ENCODE measurements at regions not wholly inside any gene's neighbourhood (a gene's known extent, or its start where the extent isn't known, plus 50 kb on each side); places are given as distances from the start of the nearest gene placed in this dataset.

- DNase-seq = no peak
Observed at GRCh38 chr7:114109304-114109703, 190.5 kb upstream of the PPP1R3A start.

DNA sequence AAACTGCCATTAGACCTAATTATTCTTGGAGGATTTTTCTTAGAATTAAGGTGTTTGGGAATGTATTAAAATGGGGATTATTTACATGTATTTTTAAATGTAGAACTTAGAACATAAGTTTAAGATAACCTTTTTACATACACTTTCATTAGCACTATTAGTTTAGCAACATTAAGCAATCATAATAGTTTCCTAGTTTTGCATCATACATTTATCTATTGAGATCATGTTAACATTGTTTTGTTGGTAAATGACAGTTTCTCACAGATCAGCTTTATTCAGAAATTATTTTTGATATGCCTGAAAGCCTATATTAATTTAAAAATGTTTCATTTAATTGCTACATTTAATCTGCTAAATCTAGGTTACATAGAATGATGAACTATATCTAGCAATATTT lies 189.7 kb upstream of the PPP1R3A start:
- no peak for DNase-seq

GRCh38 chr7:114107522-114107921 lies 188.7 kb upstream of the PPP1R3A start:
- DNase-seq = no peak

DNA sequence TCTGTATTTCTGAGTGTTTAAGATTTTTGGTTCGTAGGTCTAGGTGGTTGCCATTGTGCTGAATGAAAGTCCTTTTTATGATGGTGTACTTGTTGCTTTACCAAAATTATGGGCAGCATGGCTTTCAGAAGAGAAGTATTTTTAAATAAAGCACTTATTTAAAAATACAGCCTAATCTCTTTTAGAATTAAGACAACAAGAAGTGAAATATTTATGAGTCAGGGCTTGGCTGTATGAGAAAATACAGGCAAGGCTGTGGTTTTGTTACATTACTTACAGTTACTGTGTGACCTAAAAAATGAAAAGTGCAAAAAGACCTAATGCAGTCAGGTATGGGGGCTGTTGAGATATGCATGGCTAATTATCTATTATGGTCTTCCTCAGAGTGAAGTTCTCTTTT lies 185.2 kb upstream of the PPP1R3A start:
- no peak for DNase-seq

- no peak for DNase-seq
Observed at GRCh38 chr7:114102996-114103395, 184.2 kb upstream of the PPP1R3A start.

- no peak for DNase-seq
Observed at GRCh38 chr7:114102131-114102530, 183.3 kb upstream of the PPP1R3A start.

GRCh38 chr7:114100810-114101209 lies 182.0 kb upstream of the PPP1R3A start:
- no peak for DNase-seq

- no peak for DNase-seq
Observed at GRCh38 chr7:114099337-114099736, 180.5 kb upstream of the PPP1R3A start.

DNA sequence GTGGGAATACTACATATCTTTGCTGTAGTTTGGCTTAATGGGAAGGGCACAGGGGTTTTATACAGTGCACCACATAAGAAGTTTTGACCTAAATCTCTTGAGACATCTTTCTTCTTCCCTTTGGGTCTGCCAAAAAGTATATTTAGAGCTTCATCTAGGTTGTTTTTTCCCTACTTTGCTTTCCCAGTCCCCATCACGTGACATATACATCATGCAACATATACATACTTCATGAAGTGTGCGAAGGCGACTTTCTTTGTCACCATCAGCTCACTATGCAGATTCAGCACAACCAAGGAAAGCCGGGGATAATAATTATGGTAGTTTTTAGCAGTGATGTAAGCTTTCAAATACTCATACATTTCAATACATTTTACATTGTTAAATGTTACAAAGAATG lies 177.1 kb upstream of the PPP1R3A start:
- DNase-seq = no peak

- no peak for DNase-seq
Observed at GRCh38 chr7:114088470-114088940, 169.7 kb upstream of the PPP1R3A start.

GRCh38 chr7:114087653-114088469 lies 169.1 kb upstream of the PPP1R3A start:
- no peak for DNase-seq

DNA sequence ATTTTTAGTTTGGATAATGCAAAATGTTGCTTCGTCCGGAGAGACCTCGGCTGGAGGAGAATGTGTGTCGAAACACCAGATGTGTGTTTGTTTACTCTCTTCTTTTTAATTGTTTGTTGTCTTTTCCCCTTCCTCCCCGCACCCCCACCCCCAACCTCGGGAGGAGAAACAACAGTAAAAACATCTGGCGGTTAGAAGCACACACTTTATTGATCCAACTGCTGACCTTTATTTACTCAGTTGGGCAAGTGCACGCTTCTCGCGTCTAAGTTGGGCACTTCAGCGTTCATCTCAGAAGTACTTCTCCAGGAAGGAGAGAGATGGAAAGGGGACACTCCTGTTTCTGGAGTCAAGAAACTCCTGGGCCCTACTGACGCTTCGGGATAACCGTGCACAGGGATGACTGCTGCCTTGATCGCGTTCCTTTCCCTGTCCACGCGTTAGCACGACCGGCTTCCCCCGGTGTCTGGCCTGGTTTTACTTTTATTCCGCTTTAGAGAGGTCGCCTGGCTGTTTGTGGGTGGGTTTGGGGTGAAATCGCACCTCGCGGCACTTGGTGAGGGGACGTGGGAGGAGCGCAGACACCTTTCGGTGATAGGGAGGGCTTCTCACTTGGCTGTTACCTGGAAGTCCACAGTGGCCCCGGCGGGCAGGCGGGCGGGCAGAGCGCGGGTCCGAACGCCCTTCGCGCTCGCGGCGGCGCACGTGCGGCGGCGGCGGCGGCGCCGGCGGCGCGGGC lies 168.3 kb upstream of the PPP1R3A start:
- DNase-seq = no peak

- DNase-seq = no peak
Observed at GRCh38 chr7:114086537-114086913, 167.7 kb upstream of the PPP1R3A start.

DNA sequence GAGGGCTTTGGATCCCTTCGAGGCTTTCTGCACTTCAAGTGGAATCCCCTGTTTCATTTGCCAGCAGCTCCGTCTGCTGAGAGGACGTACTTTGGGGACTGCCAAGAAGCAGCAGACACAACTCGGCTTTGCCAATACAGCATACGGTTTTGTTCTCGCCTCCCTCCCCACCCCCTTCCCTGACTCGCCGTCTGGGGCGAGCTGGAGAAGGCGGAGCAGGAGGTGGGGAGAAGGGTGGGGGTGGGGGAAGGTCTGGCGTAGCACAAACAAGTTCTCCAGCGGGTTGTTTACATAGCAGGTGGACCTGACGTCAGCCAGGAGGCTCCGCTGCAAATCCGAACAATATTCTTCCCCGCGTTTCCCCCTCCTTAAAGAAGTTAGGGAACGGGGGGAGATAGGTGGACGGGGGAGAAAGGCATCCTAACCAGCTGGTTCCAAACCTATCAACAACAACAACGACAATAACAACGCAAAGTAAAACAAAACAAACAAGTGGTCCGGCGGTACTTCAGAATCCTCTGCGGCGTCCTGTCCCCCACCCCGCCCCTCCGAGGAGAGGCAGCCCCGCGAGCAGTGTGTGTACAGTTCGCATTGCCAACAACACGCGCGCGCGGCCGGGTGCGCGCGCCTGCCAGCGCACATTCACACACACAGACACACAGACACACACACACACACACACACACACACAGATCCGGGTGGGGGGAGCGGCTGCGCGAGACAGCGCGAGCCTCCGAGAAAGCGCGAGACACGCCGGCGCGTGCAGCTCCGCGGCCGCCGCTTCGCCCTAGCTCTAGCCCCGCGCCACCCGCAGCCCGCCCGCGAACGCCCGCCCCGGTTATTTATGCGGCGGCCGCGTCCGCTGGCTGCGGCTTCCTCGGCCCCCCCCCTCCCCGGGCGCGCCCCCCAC lies 167.0 kb upstream of the PPP1R3A start:
- DNase-seq = peak; percentile 15

DNA sequence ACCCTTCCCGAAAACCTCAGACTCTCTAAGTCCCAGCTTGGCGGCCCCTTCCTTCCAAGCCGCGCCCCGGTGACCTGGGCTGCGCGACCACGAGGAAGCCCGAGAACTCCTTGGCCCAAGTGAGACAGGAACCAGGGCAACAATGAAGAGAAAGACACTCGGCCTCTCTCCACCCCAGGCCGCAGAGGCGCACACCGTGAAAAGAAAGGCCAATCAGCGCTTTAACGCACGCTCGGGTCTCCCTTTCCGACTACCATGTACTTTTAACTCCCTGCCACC lies 166.4 kb upstream of the PPP1R3A start:
- DNase-seq = no peak

DNA sequence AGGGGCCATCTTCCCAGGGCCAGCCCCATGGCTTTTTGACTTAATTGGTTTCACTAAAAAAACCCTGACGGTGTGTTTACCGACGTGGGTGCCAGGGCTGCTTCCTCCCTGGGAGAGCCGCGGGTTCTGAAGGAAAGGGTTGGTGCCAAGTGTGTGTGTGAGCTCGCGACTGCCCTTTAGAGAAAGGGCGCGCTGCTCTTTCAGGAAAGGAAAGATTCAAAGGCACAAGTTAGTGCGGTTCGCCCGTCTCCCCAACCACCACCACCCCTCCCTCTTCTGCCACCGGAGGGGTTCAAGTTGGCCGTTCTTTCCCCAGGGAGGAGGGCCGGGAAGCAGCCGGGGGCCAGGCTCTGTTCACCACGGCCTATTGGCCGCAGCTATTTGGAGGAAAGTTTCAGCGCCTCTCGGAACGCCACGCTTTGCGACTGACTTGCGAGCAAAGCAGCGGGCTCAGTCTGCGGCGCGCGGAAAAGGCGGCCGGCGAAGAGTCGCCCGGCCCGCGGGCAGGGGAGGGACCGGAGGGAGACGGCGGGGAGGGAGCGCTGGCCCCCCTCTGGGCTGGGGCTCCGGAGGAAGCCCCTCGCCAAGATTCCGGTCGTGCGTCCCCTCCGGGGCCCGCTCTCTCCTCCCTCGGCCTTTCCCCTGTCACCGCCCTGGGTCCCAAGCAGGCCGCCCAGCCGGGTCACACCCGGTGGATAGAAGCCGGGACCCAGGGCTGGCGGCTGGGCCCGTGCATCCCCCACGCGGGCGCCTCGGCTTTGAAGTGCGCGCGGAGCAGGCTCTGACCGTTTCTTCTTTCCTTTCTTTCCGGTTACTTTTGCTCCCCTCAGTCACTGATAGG lies 165.9 kb upstream of the PPP1R3A start:
- no peak for DNase-seq

GRCh38 chr7:114084002-114084471 lies 165.2 kb upstream of the PPP1R3A start:
- no peak for DNase-seq

DNA sequence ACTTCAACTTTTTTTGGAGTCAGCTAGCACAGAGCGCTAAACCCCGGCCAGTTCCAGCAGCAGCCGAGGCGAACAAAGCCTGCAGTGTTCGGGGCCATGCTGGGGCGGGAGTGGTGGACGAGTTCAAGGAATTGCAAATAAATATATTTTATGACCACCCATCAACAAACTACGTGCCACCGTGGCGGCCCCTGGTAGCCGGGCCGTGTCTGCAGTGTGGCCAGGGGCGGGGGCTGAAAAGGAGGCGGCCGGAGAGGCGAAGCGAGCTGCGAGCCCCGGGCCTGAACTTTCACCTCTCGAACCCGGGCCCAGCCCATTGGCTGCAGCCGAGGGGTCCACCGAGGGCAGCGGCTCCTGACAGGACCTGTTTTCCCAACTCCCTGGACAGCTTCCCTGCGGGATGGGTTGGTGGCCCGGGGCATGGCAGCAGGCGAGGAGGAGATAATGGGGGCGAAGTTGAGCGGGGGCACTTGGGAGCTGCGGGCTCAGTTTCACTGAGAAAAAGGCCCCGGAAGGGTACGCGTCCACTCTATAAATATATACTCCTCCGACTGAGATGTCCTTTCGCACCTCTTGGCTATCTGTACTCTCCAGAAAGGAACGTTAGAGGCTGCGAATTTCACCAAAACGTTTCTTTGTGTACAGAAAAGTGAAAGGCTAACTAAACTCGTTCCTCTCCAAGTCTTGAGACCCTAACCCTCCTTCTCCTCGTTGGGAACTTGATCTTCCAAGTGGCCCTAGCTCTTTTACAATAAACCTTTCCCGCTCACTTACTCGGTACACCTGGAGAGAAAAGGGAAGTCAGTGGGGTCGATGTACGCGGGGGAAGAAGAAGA lies 164.6 kb upstream of the PPP1R3A start:
- no peak for DNase-seq

DNA sequence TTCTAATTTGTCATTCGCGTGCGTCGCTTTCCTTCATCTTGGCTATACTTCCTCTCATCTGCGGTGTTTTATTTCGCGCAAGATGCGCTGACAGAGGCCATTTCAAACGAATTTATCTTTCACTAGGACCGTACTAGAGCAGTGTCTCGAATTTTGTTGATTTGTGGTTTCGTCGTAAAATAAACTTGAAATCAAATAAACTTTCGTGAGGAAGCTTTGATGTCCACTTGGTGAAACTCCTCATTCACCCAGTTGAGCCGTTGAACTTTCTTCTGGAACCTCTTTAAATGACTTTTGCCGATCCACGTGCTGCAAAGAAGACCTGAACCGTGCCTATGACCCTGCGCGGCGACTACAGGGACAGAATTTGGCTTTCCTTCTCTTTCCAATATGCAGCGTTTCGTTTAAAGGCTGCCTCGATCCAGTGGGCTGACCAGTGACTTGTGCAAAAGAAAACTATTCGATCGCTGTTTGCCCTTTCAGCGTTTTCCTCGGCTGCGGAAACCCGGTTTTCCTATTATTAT lies 163.9 kb upstream of the PPP1R3A start:
- no peak for DNase-seq

- no peak for DNase-seq
Observed at GRCh38 chr7:114081606-114082425, 163.0 kb upstream of the PPP1R3A start.
